ENCODE measurements at regions not wholly inside any gene's neighbourhood (a gene's known extent, or its start where the extent isn't known, plus 50 kb on each side); places are given as distances from the start of the nearest gene placed in this dataset.

DNA sequence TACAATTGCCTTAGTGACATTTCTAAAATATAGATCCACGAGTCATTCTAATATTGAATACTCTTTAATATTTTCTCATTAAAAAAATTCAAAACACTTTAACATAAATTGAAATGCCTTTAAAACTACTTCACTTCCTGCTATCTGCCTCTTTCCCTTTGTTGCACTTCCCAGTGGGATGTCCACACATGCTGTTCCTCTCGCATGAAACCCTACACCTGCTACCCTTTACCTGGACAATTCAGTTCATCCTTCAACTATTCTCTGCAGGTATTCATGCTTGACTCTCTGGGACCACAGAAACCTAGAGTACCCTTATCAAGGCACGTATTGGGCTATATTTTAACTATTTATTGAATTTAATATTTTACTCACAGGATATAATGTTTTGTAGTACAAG lies 373.3 kb upstream of the GALNT5 start:
- ATAC-seq (no peak), DNase-seq (no peak)
- no peaks in the 10 kb centered on the region for H3K36me3 ChIP-seq
- intact Hi-C loops (cut with DNase I): loop anchor here in 1 of 10 donors (10.0 kb wide), 1 partner anchor 311 kb away; no protein-coding TSS in a partner anchor
- H3K4me1 ChIP-seq: no peaks in the 10 kb centered on the region
- no peak overlapping the region for H3K27ac ChIP-seq
- H3K9me3 ChIP-seq: peaks cover 0 to 4% (median 0%) of the 10 kb centered on the region in 11 donors
- H3K4me3 ChIP-seq: no peak overlapping the region
- WGBS, 2 donors: 73 to 80% methylated on average over 3 of the region's 3 CpGs
- H3K27me3 ChIP-seq: no peaks in the 10 kb centered on the region
- TF ChIP-seq, protein P1, sequence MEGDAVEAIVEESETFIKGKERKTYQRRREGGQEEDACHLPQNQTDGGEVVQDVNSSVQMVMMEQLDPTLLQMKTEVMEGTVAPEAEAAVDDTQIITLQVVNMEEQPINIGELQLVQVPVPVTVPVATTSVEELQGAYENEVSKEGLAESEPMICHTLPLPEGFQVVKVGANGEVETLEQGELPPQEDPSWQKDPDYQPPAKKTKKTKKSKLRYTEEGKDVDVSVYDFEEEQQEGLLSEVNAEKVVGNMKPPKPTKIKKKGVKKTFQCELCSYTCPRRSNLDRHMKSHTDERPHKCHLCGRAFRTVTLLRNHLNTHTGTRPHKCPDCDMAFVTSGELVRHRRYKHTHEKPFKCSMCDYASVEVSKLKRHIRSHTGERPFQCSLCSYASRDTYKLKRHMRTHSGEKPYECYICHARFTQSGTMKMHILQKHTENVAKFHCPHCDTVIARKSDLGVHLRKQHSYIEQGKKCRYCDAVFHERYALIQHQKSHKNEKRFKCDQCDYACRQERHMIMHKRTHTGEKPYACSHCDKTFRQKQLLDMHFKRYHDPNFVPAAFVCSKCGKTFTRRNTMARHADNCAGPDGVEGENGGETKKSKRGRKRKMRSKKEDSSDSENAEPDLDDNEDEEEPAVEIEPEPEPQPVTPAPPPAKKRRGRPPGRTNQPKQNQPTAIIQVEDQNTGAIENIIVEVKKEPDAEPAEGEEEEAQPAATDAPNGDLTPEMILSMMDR (IDR thresholded peaks at IDR 0.05): no peak

DNA sequence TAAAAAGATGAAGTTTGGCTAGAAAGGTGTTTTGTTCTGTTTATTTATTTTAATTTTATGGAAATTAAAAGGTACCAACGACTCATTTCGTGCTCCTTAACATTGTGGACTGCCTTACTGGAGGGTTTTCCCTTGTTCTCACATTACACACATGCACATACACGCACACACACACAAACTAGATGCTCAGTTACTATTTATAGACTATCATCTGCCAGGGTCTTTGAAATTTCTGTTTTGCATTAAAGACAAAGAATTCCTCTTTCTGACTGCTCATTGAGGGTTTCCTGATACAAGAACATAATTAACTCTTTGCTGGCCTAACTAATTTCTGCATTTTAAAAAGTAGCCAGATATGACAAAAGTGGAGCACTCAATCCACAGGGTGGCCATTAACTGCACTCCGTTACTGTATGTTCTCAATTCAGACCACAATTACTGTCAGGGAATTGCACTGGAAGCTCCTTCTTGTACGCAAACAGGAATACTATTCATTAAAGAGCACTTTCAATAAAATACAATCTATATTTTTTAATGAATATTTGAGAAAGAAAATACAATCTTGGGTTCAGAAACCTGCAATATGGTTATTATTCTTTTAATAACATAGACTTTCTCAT lies 366.9 kb upstream of the GALNT5 start:
- DNase-seq (no peak), ATAC-seq (no peak)
- TF ChIP-seq, protein P1 (IDR thresholded peaks at IDR 0.05): no peak
- H3K9me3 ChIP-seq: no peaks in the 10 kb centered on the region
- no peak overlapping the region for H3K27ac ChIP-seq
- intact Hi-C loops (cut with DNase I): loop anchor here in 3 of 10 donors (1.0 to 10.0 kb wide), 3 partner anchors 54 to 1516 kb away; no protein-coding TSS in a partner anchor
- H3K27me3 ChIP-seq: peaks cover 0 to 10% (median 0%) of the 10 kb centered on the region in 7 donors
- H3K4me3 ChIP-seq: no peak overlapping the region
- 51% methylated on average over 5 of the region's 5 CpGs for WGBS, 2 donors
- peaks cover 0 to 14% (median 0%) of the 10 kb centered on the region in 9 donors for H3K4me1 ChIP-seq
- H3K36me3 ChIP-seq: no peaks in the 10 kb centered on the region

DNA sequence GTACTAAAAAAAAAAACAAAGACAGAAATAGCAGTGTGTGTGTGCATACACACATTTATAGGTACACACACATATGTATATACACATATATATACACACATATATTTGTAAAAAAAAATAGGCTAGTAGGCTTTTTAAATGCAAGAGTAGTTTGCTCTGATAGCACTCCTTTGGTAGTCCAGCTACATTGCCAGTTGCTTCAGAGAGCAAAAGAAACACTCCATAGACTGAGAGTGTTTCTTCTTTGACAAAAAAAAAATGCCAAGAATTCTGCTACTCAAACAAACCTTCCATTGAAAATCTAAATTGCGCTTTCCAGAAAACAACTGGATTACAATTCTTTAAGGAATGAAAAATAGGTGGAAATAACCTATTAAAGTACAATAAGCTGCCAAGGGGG lies 365.9 kb upstream of the GALNT5 start:
- Histone ChIP-seq H3K4me1 (peaks cover 0 to 14% (median 0%) of the 10 kb centered on the region in 9 donors), H3K27me3 (peaks cover 0 to 10% (median 0%) of the 10 kb centered on the region in 7 donors), H3K36me3 (no peaks in the 10 kb centered on the region), H3K4me3 (no peak overlapping the region), H3K27ac (no peak overlapping the region), H3K9me3 (no peaks in the 10 kb centered on the region)
- ATAC-seq: no peak
- 91 to 93% methylated on average over 1 of the region's 1 CpG for WGBS, 2 donors
- no peak for DNase-seq
- TF ChIP-seq, protein P1 (IDR thresholded peaks at IDR 0.05): no peak
- intact Hi-C loops (cut with DNase I): loop anchor here in 4 of 10 donors (1.0 to 10.0 kb wide), 4 partner anchors 53 to 1517 kb away; no protein-coding TSS in a partner anchor

DNA sequence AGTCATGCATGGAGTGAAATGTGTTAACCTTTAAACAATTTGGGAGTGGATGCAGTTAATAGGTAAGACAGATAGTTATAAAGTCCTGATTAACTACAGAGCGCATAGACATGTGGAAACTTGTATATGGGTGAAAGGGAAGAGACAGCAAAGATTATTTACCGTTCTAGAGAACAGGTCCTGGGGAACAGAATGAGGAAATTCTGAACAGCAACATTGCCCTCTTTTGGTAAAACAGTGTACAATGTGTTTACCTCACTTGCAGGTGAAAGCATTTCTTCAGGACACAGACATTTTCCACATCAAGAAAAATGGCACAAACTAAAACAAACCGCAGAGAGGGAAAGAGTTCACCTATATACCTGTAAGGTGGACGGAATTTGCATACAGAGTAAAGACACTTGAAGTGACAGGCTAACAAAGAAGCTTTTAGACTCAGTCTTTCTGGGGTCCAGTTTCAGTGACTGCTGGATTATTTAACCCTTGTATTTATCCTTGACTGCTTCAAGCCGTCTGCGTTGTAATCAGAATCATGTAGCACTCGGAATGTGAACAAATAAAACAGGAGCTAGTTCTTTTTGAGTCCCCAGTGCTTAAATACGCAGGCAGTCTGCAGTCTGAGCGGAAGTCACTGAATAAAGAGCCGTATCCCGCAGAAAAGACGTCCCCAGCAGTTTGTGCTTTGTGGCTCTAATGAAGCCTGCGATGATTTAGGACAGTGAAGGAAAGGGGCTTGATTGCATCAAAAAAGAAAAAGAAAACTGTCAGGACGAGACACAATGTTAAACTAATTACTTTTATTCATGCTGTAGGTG lies 364.8 kb upstream of the GALNT5 start:
- ATAC-seq (peak in 6 of 8 donors; percentile 55 to 76 (median 63)), DNase-seq (no peak)
- Histone ChIP-seq H3K27me3 (peaks cover 0 to 10% (median 0%) of the 10 kb centered on the region in 7 donors), H3K4me1 (peaks cover 0 to 14% (median 0%) of the 10 kb centered on the region in 9 donors), H3K36me3 (no peaks in the 10 kb centered on the region), H3K27ac (no peak overlapping the region), H3K4me3 (peak overlapping the region in 8 of 10 donors; percentile 15 to 46 (median 35)), H3K9me3 (no peaks in the 10 kb centered on the region)
- TF ChIP-seq, protein P1 (IDR thresholded peaks at IDR 0.05): peak in 7 of 9 donors; percentile 46 to 61 (median 55)
- WGBS, 2 donors: 5% methylated on average over 14 of the region's 14 CpGs
- intact Hi-C loops (cut with DNase I): loop anchor here in 3 of 10 donors (2.0 to 10.0 kb wide), 3 partner anchors 244 to 1518 kb away; no protein-coding TSS in a partner anchor
